ENCODE measurements at regions not wholly inside any gene's neighbourhood (a gene's known extent, or its start where the extent isn't known, plus 50 kb on each side); places are given as distances from the start of the nearest gene placed in this dataset.
A peak's percentile ranks its signal among the peaks of the same experiment; 100 is the strongest.

DNA sequence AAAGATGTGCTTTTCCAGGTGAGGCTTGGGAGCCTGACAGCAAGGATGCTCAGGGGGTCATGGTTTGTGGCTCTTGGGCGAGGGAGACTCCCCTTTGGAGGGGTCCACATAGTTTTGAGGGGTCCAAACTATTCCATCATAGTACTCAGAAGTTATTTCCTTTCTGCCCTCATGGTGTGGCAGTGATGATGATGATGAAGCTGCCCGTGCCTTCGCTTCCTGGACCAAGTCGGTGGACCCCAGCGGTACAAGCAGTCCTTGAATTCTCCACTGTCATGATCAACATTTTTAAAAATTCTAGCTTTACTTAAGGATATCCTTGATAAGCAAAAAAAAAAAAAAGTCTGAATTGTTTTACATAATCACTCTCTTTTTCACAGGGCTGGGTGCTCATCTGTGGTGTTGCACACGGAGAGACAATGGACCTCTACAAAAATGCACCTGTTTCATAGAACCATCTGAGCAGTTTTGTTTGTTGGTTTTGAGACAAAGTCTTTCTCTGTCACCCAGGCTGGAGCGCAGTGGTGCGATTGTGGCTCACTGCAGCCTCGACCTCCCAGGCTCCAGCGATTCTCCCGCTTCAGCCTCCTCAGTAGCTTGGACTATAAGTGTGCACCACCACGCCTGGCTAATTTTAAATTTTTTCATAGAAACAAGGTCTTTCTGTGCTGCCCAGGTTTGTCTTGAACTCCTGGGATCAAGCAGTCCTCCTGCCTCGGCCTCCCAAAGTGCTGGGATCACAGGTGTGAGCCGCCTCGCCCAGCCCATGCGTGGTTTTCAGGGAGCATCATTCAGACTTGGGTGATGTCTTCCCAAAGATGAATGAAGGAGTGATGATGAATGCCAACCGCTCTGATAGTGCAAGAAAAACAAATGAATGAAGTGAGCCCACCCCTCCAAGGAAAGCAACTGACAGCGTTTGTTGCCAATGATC, 271.4 kb upstream of the HDAC4 start:
- Mint-ChIP-seq H3K4me1 (peaks cover 3% of the 10 kb centered on the region), H3K27me3 (ENCODE audit: low read depth in 3 of 3) (peaks cover 2 to 6% (median 3%) of the 10 kb centered on the region in 3 donors), H3K36me3 (no peaks in the 10 kb centered on the region), H3K4me3 (no peak overlapping the region), H3K27ac (peak overlapping the region in 1 of 7 donors; percentile 5), H3K9me3 (no peaks in the 10 kb centered on the region)
- no peak overlapping the region for H3K4me3 ChIP-seq (replicated peaks in 1 of 3; ENCODE audit: low read depth in 2 of 3, low read length in 3 of 3)
- no peak for DNase-seq
- H3K36me3 ChIP-seq (replicated peaks in 1 of 2; ENCODE audit: control insufficient read depth in 1 of 2, insufficient read depth in 2 of 2, low read length in 2 of 2), result no peaks in the 10 kb centered on the region
- no peaks in the 10 kb centered on the region for H4K20me1 ChIP-seq (ENCODE audit: insufficient read depth, low read length)
- H2AFZ ChIP-seq (ENCODE audit: insufficient read depth, low read depth, low read length, poor library complexity, severe bottlenecking), result no peak overlapping the region
- H3K27ac ChIP-seq (ENCODE audit: low read depth in 1 of 2, low read length in 2 of 2), result no peak overlapping the region
- H3K27me3 ChIP-seq (ENCODE audit: control insufficient read depth in 2 of 2, insufficient read depth in 2 of 2, low read length in 2 of 2), result no peaks in the 10 kb centered on the region
- no peaks in the 10 kb centered on the region for H3K9me3 ChIP-seq (replicated peaks in 1 of 2; ENCODE audit: control insufficient read depth in 1 of 2, insufficient read depth in 1 of 2, low read length in 2 of 2)
- no peak overlapping the region for H3K9ac ChIP-seq (ENCODE audit: insufficient read depth, low read length, poor library complexity, severe bottlenecking)
- H3K4me1 ChIP-seq (ENCODE audit: control insufficient read depth in 1 of 2, insufficient read depth in 2 of 2, low read length in 2 of 2), result no peaks in the 10 kb centered on the region
- H3K79me2 ChIP-seq (ENCODE audit: insufficient read depth, low read length), result no peaks in the 10 kb centered on the region
- H3K4me2 ChIP-seq (replicated peaks; ENCODE audit: extremely low read depth, low read length, poor library complexity, severe bottlenecking), result no peak overlapping the region
- TF ChIP-seq, protein P1, sequence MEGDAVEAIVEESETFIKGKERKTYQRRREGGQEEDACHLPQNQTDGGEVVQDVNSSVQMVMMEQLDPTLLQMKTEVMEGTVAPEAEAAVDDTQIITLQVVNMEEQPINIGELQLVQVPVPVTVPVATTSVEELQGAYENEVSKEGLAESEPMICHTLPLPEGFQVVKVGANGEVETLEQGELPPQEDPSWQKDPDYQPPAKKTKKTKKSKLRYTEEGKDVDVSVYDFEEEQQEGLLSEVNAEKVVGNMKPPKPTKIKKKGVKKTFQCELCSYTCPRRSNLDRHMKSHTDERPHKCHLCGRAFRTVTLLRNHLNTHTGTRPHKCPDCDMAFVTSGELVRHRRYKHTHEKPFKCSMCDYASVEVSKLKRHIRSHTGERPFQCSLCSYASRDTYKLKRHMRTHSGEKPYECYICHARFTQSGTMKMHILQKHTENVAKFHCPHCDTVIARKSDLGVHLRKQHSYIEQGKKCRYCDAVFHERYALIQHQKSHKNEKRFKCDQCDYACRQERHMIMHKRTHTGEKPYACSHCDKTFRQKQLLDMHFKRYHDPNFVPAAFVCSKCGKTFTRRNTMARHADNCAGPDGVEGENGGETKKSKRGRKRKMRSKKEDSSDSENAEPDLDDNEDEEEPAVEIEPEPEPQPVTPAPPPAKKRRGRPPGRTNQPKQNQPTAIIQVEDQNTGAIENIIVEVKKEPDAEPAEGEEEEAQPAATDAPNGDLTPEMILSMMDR (IDR thresholded peaks at IDR 0.05), result no peak
- WGBS (ENCODE audit: insufficient coverage), result 94% methylated on average over 7 of the region's 18 CpGs
- intact Hi-C loops (cut with micrococcal nuclease), result no loop called here

DNA sequence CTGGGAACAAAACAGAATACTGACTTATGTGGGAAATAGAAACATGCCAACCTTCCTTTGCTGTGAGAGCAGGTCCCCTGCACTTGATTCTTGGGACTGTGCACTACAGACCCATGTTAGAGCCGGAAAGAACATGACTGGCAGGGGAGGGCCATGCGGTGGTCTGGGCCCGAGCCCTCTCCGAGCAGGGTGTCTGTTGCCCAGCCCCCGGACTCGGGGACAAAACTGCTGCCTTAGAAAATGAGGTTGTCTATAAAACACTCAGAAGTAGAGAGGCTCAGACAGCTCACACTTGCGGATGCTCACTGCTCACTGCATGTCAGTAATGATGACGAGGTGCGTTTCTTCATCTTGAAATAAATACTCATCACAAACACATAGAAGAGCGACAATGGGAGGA, 270.7 kb upstream of the HDAC4 start:
- no peaks in the 10 kb centered on the region for H3K9me3 Mint-ChIP-seq
- no peaks in the 10 kb centered on the region for H3K4me1 ChIP-seq (ENCODE audit: control insufficient read depth in 1 of 2, insufficient read depth in 2 of 2, low read length in 2 of 2)
- 100% methylated on average over 5 of the region's 10 CpGs for WGBS (ENCODE audit: insufficient coverage)
- H3K4me2 ChIP-seq (replicated peaks; ENCODE audit: extremely low read depth, low read length, poor library complexity, severe bottlenecking), result no peak overlapping the region
- no peaks in the 10 kb centered on the region for H3K36me3 Mint-ChIP-seq
- H3K9me3 ChIP-seq (replicated peaks in 1 of 2; ENCODE audit: control insufficient read depth in 1 of 2, insufficient read depth in 1 of 2, low read length in 2 of 2), result no peaks in the 10 kb centered on the region
- H3K27ac Mint-ChIP-seq, result peak overlapping the region in 2 of 7 donors; percentile 13 to 23
- H3K4me1 Mint-ChIP-seq, result peaks cover 3% of the 10 kb centered on the region
- H3K4me3 Mint-ChIP-seq, result no peak overlapping the region
- intact Hi-C loops (cut with micrococcal nuclease), result no loop called here
- H2AFZ ChIP-seq (ENCODE audit: insufficient read depth, low read depth, low read length, poor library complexity, severe bottlenecking), result no peak overlapping the region
- no peak overlapping the region for H3K4me3 ChIP-seq (replicated peaks in 1 of 3; ENCODE audit: low read depth in 2 of 3, low read length in 3 of 3)
- H3K27ac ChIP-seq (ENCODE audit: low read depth in 1 of 2, low read length in 2 of 2), result no peak overlapping the region
- no peak for DNase-seq
- H3K27me3 ChIP-seq (ENCODE audit: control insufficient read depth in 2 of 2, insufficient read depth in 2 of 2, low read length in 2 of 2), result no peaks in the 10 kb centered on the region
- no peaks in the 10 kb centered on the region for H4K20me1 ChIP-seq (ENCODE audit: insufficient read depth, low read length)
- H3K27me3 Mint-ChIP-seq (ENCODE audit: low read depth in 3 of 3), result peaks cover 6 to 9% (median 6%) of the 10 kb centered on the region in 3 donors
- no peak overlapping the region for H3K9ac ChIP-seq (ENCODE audit: insufficient read depth, low read length, poor library complexity, severe bottlenecking)
- H3K79me2 ChIP-seq (ENCODE audit: insufficient read depth, low read length), result no peaks in the 10 kb centered on the region
- TF ChIP-seq, protein P1 (IDR thresholded peaks at IDR 0.05), result no peak
- no peaks in the 10 kb centered on the region for H3K36me3 ChIP-seq (replicated peaks in 1 of 2; ENCODE audit: control insufficient read depth in 1 of 2, insufficient read depth in 2 of 2, low read length in 2 of 2)
